Epithelial cell of esophagus (primary cell): ENCODE measurements at regions not wholly inside any gene's neighbourhood (a gene's known extent, or its start where the extent isn't known, plus 50 kb on each side); places are given as distances from the start of the nearest gene placed in this dataset.

Experiments
- DNase-seq: peaks from one replicate; pipeline ENCODE4 v3.0.0; 2010; ENCODE audit warnings: low read depth
- H3K4me3 ChIP-seq: 2 replicates; pipeline ENCODE4 v1.5.1; 2011; ENCODE audit warnings: mild to moderate bottlenecking, low read length, control low read depth
- CTCF ChIP-seq: IDR thresholded peaks from 2 replicates; pipeline ENCODE4 v1.5.1; 2011; ENCODE audit warnings: low read depth, mild to moderate bottlenecking, low read length, control low read depth, inconsistent platforms; ENCODE audit not compliant: insufficient read depth; ENCODE audit errors: missing control alignments

- DNase-seq: no peak
- no peak overlapping the region for H3K4me3 ChIP-seq
- TF ChIP-seq CTCF: no peak
Measured at GRCh38 chr2:2448178-2448577, 117.1 kb upstream of the MYT1L start.

GRCh38 chr2:2422621-2423020 lies 91.5 kb upstream of the MYT1L start:
- no peak for TF ChIP-seq CTCF
- no peak overlapping the region for H3K4me3 ChIP-seq
- no peak for DNase-seq

GRCh38 chr2:2413525-2413924 lies 82.5 kb upstream of the MYT1L start:
- DNase-seq: no peak
- TF ChIP-seq CTCF: no peak
- no peak overlapping the region for H3K4me3 ChIP-seq

- TF ChIP-seq CTCF: no peak
Measured at GRCh38 chr2:2410987-2411386, 79.9 kb upstream of the MYT1L start.

GRCh38 chr2:2409481-2409880 lies 78.4 kb upstream of the MYT1L start:
- H3K4me3 ChIP-seq: no peak overlapping the region
- TF ChIP-seq CTCF: no peak
- DNase-seq: no peak

More at GRCh38 chr2:2410987-2411386, 79.9 kb upstream of the MYT1L start:
- DNase-seq: no peak
- H3K4me3 ChIP-seq: no peak overlapping the region

GRCh38 chr2:2405780-2406179 lies 74.7 kb upstream of the MYT1L start:
- no peak overlapping the region for H3K4me3 ChIP-seq
- no peak for DNase-seq
- no peak for TF ChIP-seq CTCF

GRCh38 chr2:2400286-2401038 lies 69.4 kb upstream of the MYT1L start:
- no peak for TF ChIP-seq CTCF
- H3K4me3 ChIP-seq: no peak overlapping the region
- no peak for DNase-seq
